ENCODE measurements at regions not wholly inside any gene's neighbourhood (a gene's known extent, or its start where the extent isn't known, plus 50 kb on each side); places are given as distances from the start of the nearest gene placed in this dataset.

- H3K27ac ChIP-seq (replicated peaks): no peak overlapping the region
- TF ChIP-seq CTCF (IDR thresholded peaks at IDR 0.05; ENCODE audit: insufficient read depth, low read length) (no peak), GABPA (IDR thresholded peaks at IDR 0.05; ENCODE audit: low read depth) (no peak), SPI1 (IDR thresholded peaks at IDR 0.05; ENCODE audit: borderline replicate concordance, low read depth) (no peak), REST (IDR thresholded peaks at IDR 0.05; ENCODE audit: insufficient replicate concordance, low read depth) (no peak), POLR2AphosphoS5 (IDR thresholded peaks at IDR 0.05; ENCODE audit: low read depth) (no peak)
- DNase-seq (ENCODE audit: low read depth in 1 of 2, low spot score in 1 of 2): no peak
- no peak overlapping the region for H3K4me3 ChIP-seq (replicated peaks; ENCODE audit: insufficient read depth, low read length)
- H3K27me3 ChIP-seq (ENCODE audit: insufficient read depth, poor library complexity, severe bottlenecking): no peaks in the 10 kb centered on the region
Measured at GRCh38 chrX:88853925-88854324, 106.9 kb downstream of the CPXCR1 start.

- no peaks in the 10 kb centered on the region for H3K27me3 ChIP-seq (ENCODE audit: insufficient read depth, poor library complexity, severe bottlenecking)
- DNase-seq (ENCODE audit: low read depth in 1 of 2, low spot score in 1 of 2): no peak
- no peak for TF ChIP-seq SPI1 (IDR thresholded peaks at IDR 0.05; ENCODE audit: borderline replicate concordance, low read depth)
- no peak for TF ChIP-seq POLR2AphosphoS5 (IDR thresholded peaks at IDR 0.05; ENCODE audit: low read depth)
- TF ChIP-seq CTCF (IDR thresholded peaks at IDR 0.05; ENCODE audit: insufficient read depth, low read length): no peak
- TF ChIP-seq REST (IDR thresholded peaks at IDR 0.05; ENCODE audit: insufficient replicate concordance, low read depth): no peak
- TF ChIP-seq GABPA (IDR thresholded peaks at IDR 0.05; ENCODE audit: low read depth): no peak
- H3K27ac ChIP-seq (replicated peaks): no peak overlapping the region
- no peak overlapping the region for H3K4me3 ChIP-seq (replicated peaks; ENCODE audit: insufficient read depth, low read length)
Measured at GRCh38 chrX:88863726-88864125, 116.7 kb downstream of the CPXCR1 start.

GRCh38 chrX:88865634-88866033 is 118.6 kb downstream of the CPXCR1 start:
- no peak overlapping the region for H3K4me3 ChIP-seq (replicated peaks; ENCODE audit: insufficient read depth, low read length)
- TF ChIP-seq GABPA (IDR thresholded peaks at IDR 0.05; ENCODE audit: low read depth): no peak
- TF ChIP-seq REST (IDR thresholded peaks at IDR 0.05; ENCODE audit: insufficient replicate concordance, low read depth): no peak
- no peak for TF ChIP-seq POLR2AphosphoS5 (IDR thresholded peaks at IDR 0.05; ENCODE audit: low read depth)
- TF ChIP-seq CTCF (IDR thresholded peaks at IDR 0.05; ENCODE audit: insufficient read depth, low read length): no peak
- no peak for TF ChIP-seq SPI1 (IDR thresholded peaks at IDR 0.05; ENCODE audit: borderline replicate concordance, low read depth)
- H3K27ac ChIP-seq (replicated peaks): no peak overlapping the region
- H3K27me3 ChIP-seq (ENCODE audit: insufficient read depth, poor library complexity, severe bottlenecking): no peaks in the 10 kb centered on the region
- DNase-seq (ENCODE audit: low read depth in 1 of 2, low spot score in 1 of 2): no peak

Measured in HL-60 (cell line).